GM21619 (cell line): ENCODE measurements at regions not wholly inside any gene's neighbourhood (a gene's known extent, or its start where the extent isn't known, plus 50 kb on each side); places are given as distances from the start of the nearest gene placed in this dataset.
"Not testable (repeated sequence)": the region's sequence is repeated elsewhere in the genome, so short reads cannot be mapped to it uniquely, and the experiment has no call there.

ENCODE experiments used
- ATAC-seq: cut with Tn5 transposase; IDR thresholded peaks from one replicate; pipeline ENCODE4 v1.9.1; 2021; ENCODE audit not compliant: unreplicated experiment

GRCh38 chr9:31848505-31849285, 535.7 kb upstream of the ACO1 start:
- ATAC-seq: no peak

GRCh38 chr9:31854187-31854586, 530.3 kb upstream of the ACO1 start:
- ATAC-seq: no peak

GRCh38 chr9:31868830-31869229, 515.6 kb upstream of the ACO1 start:
- no peak for ATAC-seq

- ATAC-seq: no peak
Observed at GRCh38 chr9:31870276-31870675, 514.2 kb upstream of the ACO1 start.

DNA sequence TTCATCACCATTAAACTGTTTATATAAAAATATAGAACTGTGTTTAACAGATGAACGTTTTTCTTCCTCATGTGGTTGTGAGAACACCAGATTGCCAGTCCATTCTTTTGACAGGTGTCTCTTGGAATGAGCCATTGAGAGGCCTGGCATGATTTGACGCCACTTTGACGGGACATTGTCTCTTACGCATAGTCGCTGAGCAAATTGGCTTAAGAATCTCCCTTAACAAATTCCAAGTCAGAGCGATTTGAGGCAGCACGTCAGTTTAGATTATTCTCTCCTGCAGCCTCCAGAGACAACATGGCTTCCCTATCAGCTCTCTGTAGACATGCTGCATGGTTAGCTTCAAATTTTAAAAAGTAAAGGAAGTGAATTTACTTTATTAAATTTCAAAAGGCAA, 510.7 kb upstream of the ACO1 start:
- no peak for ATAC-seq

GRCh38 chr9:31894008-31894407, 490.4 kb upstream of the ACO1 start:
- no peak for ATAC-seq

- peak; percentile 89 for ATAC-seq
Observed at GRCh38 chr9:31908158-31908890, 476.1 kb upstream of the ACO1 start.

GRCh38 chr9:31908891-31909480, 475.5 kb upstream of the ACO1 start:
- peak; percentile 22 for ATAC-seq

GRCh38 chr9:31912636-31913035, 471.8 kb upstream of the ACO1 start:
- no peak for ATAC-seq

DNA sequence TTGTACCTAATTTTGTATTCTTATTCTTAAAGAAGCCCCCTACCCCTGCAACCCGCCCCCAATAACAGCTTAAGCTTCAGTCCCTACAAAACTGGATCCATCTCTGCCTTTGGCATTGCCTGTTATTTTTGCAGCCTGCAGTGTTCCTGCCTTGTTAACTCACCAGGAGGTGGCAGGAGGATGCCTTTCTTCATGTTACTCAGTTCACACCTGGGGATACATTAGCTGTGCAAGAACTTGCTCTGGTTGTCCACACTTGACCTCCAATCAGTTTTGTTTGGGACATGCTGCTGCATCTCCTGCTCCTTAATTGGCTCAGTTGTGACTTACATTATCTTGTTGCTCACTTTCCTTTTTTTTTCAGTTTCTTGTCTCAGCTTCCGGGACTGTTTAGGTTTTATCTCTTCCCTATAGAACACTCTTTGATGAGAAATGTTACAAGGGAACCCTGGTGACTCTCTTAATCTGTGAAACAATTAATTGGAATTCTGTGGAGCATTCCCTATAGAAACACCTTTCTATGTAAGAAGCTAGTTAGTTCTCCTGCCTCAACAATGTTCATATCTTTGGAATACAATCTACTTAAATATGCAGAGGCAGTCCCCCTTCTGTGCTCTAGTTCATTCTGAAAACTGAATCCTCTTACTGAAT, 467.7 kb upstream of the ACO1 start:
- ATAC-seq: no peak

DNA sequence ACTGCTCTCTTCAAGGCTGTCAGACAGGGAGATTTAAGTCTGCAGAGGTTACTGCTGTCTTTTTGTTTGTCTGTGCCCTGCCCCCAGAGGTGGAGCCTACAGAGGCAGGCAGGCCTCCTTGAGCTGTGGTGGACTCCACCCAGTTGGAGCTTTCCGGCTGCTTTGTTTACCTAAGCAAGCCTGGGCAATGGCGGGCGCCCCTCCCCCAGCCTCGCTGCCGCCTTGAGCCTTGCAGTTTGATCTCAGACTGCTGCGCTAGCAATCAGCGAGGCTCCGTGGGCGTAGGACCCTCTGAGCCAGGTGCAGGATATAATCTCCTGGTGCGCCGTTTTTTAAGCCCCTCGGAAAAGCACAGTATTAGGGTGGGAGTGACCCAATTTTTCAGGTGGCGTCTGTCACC, 446.7 kb upstream of the ACO1 start:
- ATAC-seq: not testable (repeated sequence)

- ATAC-seq: no peak
Observed at GRCh38 chr9:31950756-31951155, 433.7 kb upstream of the ACO1 start.

GRCh38 chr9:31958572-31958971, 425.9 kb upstream of the ACO1 start:
- no peak for ATAC-seq

- ATAC-seq: no peak
Observed at GRCh38 chr9:31969552-31969951, 414.9 kb upstream of the ACO1 start.

DNA sequence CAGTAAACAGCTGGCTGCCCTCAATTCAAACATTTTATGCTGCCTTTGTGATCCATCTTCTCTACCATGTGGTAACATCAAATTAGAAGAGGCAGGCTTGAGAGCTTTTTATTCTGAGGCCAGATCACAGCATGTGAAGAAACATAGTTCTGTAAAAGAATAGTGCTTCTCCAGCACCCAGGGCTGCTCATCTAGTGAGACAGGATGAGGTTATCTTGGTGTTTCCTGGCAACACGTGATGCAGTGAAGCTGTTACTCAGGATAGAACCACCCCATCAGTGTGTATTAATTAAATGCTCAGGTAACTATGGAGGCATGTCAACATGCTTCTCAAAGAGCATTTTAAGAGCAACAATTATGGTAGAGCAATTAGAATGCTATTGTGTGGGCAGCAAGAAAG, 400.5 kb upstream of the ACO1 start:
- ATAC-seq: no peak

DNA sequence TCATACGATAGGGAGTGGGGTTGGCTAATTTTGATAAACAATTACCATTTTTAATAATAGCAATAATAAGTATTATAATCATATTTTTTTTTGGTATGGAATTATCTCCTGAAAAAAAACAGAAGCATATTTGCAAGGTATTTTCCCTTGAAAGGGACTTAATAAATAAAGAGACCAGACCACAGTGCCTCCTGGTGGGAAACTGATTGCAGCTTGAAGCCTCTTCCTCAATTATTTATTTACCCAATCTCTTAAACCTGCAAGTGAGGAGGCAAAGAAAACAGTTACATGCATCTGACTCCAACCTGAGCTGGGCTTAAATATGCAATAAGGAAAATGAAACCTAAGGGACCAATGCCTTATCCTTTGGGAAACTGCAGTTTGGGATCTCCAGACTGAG, 388.1 kb upstream of the ACO1 start:
- no peak for ATAC-seq

DNA sequence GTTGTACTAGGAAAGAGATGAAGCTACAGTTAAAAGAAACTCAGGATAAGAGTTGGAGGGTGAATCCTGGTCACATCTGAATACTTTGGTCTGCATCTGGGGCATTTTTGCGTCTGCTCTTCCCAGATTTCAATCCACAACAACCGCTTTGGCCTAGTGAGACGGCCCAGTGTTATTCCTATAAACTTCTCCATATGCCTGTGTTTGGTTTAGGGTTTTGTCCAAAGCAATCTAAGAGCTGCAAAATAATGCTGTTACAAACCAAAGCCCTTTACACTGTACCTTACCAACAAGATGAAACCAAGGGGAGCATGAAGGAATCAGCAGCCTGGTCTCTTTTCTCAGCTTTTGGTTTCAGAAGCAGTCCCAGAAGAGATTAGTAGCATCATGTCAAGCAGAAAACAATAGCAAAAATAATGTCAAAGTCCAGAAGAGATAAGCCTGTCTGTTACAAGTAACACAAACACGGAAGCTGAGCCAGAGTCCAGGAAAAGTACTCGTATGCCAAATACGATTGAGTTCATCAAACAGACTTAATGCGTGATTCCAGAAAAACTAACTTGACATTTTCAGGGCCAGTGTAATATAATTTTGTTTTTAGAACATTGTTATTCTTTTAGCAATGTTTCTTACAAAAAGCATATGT, 379.9 kb upstream of the ACO1 start:
- ATAC-seq: no peak

DNA sequence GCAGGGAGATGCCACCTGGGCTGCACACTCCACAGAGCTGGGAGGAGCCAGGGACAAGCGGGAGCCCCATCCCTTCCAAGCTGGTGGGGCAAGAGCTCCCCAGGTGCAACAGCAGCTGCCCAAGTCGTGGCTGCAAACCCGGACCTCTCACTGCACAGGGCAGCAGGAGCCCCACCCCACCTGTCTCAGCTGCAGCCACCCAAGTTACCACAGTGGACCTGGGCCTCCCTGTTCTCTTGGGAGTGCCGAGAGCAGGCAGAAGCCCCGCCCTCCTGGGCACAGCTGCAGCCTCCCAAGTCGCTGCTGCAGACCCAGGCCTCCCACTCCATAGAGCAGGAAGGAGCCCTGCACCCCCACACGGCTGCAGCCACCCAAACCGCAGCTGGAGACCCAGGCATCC, 374.1 kb upstream of the ACO1 start:
- no peak for ATAC-seq

DNA sequence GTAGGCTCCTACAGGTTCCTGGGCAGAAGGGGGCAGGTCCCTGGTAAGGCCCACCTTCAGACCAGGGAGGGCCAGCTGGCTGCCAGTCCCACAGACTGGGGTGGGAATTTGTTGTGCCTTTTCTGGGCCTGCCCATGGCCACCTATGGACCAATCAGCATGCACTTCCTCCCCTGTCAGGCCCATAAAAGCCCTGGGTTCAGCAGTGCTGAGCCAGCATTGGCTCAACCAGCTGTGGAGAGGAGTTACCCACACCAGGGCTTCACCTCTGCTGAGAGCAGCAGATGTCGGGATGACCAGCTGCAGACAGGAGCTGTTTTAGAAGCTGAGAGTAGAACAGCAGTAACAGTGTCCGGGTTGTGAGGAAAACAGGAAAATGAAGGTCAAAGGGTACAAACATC, 373.4 kb upstream of the ACO1 start:
- ATAC-seq: no peak

DNA sequence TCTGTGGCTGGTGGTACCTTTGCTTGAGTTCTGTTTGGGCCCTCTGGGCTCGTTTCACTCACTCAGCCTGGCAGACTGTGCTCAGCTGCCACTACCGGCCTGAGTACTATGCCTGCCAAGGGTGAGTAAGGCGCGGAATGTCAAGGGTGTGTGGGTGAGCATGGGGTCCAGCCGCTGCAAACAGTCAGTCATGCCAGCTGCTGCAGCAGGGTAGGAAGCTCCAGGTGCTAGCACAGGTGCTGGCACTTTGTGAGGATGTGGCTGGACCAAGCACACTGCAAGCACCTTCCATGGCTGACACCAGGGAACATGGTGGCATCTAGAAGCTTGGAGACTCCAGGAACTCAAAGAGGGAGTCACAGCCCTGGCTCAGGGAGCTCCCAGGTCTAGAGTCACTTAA, 368.6 kb upstream of the ACO1 start:
- ATAC-seq: no peak

DNA sequence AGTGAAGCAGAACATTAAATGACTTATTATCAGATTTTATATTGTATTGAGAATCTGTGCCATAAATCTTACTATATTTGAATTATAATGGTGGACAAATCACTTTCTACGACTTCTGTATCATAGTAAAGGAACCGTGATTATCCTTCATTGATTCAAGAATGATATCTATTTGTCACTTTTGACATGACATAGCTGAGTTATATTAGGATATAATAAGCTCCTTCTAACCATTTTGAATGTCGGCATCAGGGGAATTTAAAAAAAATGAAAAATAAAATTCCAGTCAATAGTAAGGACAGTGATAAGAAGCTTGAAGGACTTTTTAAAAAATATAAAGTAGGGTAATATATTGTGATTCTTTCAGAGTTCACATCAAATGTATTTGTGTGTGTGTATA, 338.9 kb upstream of the ACO1 start:
- ATAC-seq: no peak
